ENCODE measurements at regions not wholly inside any gene's neighbourhood (a gene's known extent, or its start where the extent isn't known, plus 50 kb on each side); places are given as distances from the start of the nearest gene placed in this dataset.

DNA sequence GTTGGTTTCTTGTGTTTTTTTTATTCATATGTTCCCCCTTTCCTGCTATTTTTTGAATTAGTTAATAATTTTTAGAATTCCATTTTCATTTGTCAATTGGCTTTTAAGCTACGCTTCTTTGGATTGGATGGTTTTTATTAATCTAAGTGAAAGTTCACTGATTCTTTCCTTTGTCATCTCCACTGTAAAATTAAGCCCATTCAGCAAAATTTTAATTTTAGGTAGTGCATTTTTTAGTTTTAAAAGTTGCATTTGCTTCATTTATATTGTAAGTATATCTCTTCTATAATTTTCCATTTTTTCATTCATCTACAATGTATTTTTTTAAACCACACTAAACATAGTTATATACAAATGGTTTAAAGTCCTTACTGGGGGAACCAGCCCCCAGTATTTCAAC, 417.3 kb upstream of the HTR2C start:
- TF ChIP-seq, protein P1, sequence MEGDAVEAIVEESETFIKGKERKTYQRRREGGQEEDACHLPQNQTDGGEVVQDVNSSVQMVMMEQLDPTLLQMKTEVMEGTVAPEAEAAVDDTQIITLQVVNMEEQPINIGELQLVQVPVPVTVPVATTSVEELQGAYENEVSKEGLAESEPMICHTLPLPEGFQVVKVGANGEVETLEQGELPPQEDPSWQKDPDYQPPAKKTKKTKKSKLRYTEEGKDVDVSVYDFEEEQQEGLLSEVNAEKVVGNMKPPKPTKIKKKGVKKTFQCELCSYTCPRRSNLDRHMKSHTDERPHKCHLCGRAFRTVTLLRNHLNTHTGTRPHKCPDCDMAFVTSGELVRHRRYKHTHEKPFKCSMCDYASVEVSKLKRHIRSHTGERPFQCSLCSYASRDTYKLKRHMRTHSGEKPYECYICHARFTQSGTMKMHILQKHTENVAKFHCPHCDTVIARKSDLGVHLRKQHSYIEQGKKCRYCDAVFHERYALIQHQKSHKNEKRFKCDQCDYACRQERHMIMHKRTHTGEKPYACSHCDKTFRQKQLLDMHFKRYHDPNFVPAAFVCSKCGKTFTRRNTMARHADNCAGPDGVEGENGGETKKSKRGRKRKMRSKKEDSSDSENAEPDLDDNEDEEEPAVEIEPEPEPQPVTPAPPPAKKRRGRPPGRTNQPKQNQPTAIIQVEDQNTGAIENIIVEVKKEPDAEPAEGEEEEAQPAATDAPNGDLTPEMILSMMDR (IDR thresholded peaks at IDR 0.05; ENCODE audit: insufficient read depth, low read length, poor library complexity, severe bottlenecking), result no peak
- no peak for TF ChIP-seq EZH2phosphoT487 (conservative IDR thresholded peaks at IDR 0.05; ENCODE audit: low read length)
- Histone ChIP-seq H3K9me3 (ENCODE audit: insufficient read depth, low read length) (no peaks in the 10 kb centered on the region), H3K9me2 (replicated peaks; ENCODE audit: insufficient read depth, low read length) (no peaks in the 10 kb centered on the region), H3F3A (ENCODE audit: insufficient read depth) (no peaks in the 10 kb centered on the region), H3K27ac (ENCODE audit: low read depth, low read length) (no peak overlapping the region), H3K9ac (ENCODE audit: low read length) (no peak overlapping the region), H3K36me3 (ENCODE audit: low read length) (no peaks in the 10 kb centered on the region), H3K4me3 (ENCODE audit: insufficient read depth, low read length, poor library complexity, severe bottlenecking) (no peak overlapping the region), H3K79me2 (ENCODE audit: insufficient read depth, low read length) (no peaks in the 10 kb centered on the region), H3K27me3 (ENCODE audit: low read length) (no peaks in the 10 kb centered on the region), H3K4me2 (ENCODE audit: low read depth, low read length, poor library complexity, severe bottlenecking) (no peak overlapping the region), H2AFZ (ENCODE audit: low read depth, low read length, severe bottlenecking) (no peak overlapping the region), H4K20me1 (ENCODE audit: low read depth, low read length) (no peaks in the 10 kb centered on the region)

DNA sequence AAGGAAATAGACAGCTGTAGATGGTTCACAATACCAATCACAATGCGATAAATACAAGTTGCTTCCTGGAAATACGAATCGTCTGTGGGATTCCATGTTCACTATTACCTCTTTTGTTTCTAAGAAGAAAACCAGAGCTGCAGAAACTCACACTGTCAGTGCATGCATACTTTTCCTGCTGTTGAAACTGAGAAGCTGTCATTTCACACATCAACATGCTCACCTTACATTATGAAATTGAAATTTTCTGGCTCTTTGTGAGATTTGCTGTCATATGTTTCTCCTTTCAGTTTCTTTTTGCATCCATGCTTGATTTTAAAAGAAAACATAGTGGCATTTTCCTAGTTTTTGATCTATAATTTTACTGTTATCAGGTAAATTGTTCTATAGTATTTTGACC, 418.3 kb upstream of the HTR2C start:
- Histone ChIP-seq H3K4me2 (ENCODE audit: low read depth, low read length, poor library complexity, severe bottlenecking) (no peak overlapping the region), H3K4me3 (ENCODE audit: insufficient read depth, low read length, poor library complexity, severe bottlenecking) (no peak overlapping the region), H3K27me3 (ENCODE audit: low read length) (no peaks in the 10 kb centered on the region)

DNA sequence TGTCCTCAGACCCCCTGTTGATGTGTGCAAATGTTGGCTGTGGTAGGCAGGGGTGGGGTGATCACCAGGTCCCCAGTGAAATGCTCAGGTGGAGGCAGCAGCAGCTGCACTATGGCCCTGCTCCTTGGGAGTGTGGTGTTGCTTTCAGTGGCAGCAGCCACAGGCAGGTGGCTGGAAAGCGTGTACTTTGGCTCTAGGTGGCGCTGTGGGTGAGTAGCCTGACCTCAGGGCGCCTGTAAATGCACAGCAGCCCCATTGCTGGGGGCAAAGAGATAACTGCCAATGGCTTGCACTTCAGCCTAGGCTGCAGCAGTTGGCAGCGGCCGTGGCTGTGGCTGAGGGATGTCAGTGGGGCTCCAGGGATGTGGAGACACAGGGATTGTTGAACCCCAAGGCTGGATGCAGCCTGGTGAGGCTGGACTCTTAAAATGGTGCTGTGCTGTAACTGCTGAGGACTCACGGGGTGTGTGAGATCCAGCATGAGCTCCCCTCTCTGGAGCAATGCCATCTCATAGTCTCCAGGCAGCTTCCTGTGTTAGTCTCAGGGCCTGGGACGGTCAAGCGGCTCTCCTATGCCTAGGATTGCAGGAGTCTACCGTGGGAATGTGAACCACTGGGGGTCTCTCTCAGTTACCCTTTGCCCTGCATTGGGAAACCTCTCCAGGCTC, 421.7 kb upstream of the HTR2C start:
- Histone ChIP-seq H3K9ac (ENCODE audit: low read length) (no peak overlapping the region), H3F3A (ENCODE audit: insufficient read depth) (no peaks in the 10 kb centered on the region), H3K4me3 (ENCODE audit: insufficient read depth, low read length, poor library complexity, severe bottlenecking) (no peak overlapping the region), H3K79me2 (ENCODE audit: insufficient read depth, low read length) (no peaks in the 10 kb centered on the region), H3K36me3 (ENCODE audit: low read length) (no peaks in the 10 kb centered on the region), H3K4me2 (ENCODE audit: low read depth, low read length, poor library complexity, severe bottlenecking) (no peak overlapping the region), H3K9me3 (ENCODE audit: insufficient read depth, low read length) (no peaks in the 10 kb centered on the region), H2AFZ (ENCODE audit: low read depth, low read length, severe bottlenecking) (no peak overlapping the region), H3K9me2 (replicated peaks; ENCODE audit: insufficient read depth, low read length) (no peaks in the 10 kb centered on the region), H4K20me1 (ENCODE audit: low read depth, low read length) (no peaks in the 10 kb centered on the region), H3K27ac (ENCODE audit: low read depth, low read length) (no peak overlapping the region), H3K27me3 (ENCODE audit: low read length) (no peaks in the 10 kb centered on the region)
- TF ChIP-seq, protein P1 (IDR thresholded peaks at IDR 0.05; ENCODE audit: insufficient read depth, low read length, poor library complexity, severe bottlenecking), result no peak
- no peak for TF ChIP-seq EZH2phosphoT487 (conservative IDR thresholded peaks at IDR 0.05; ENCODE audit: low read length)

More for the DNA sequence above, 418.3 kb upstream of the HTR2C start:
- H3K9ac ChIP-seq (ENCODE audit: low read length), result no peak overlapping the region
- no peak overlapping the region for H3K27ac ChIP-seq (ENCODE audit: low read depth, low read length)
- H3F3A ChIP-seq (ENCODE audit: insufficient read depth), result no peaks in the 10 kb centered on the region
- no peak overlapping the region for H2AFZ ChIP-seq (ENCODE audit: low read depth, low read length, severe bottlenecking)
- no peaks in the 10 kb centered on the region for H3K36me3 ChIP-seq (ENCODE audit: low read length)
- no peaks in the 10 kb centered on the region for H3K9me3 ChIP-seq (ENCODE audit: insufficient read depth, low read length)
- no peak for TF ChIP-seq EZH2phosphoT487 (conservative IDR thresholded peaks at IDR 0.05; ENCODE audit: low read length)
- TF ChIP-seq, protein P1 (IDR thresholded peaks at IDR 0.05; ENCODE audit: insufficient read depth, low read length, poor library complexity, severe bottlenecking), result no peak
- H3K9me2 ChIP-seq (replicated peaks; ENCODE audit: insufficient read depth, low read length), result no peaks in the 10 kb centered on the region
- H4K20me1 ChIP-seq (ENCODE audit: low read depth, low read length), result no peaks in the 10 kb centered on the region
- H3K79me2 ChIP-seq (ENCODE audit: insufficient read depth, low read length), result no peaks in the 10 kb centered on the region
